DND-41 (cell line): ENCODE measurements at regions not wholly inside any gene's neighbourhood (a gene's known extent, or its start where the extent isn't known, plus 50 kb on each side); places are given as distances from the start of the nearest gene placed in this dataset.

Experiments
- ATAC-seq: fragments of 200-7000 bp; cut with Tn5 transposase; 3 replicates; pipeline ENCODE4 v1.9.1; 2021; ENCODE audit warnings: low read depth; ENCODE audit not compliant: insufficient read depth
- DNase-seq: peaks from one replicate; pipeline ENCODE4 v3.0.0-alpha.2; 2020
- H2AFZ ChIP-seq: 2 replicates; pipeline ENCODE4 v1.6.0; 2012; ENCODE audit warnings: low read depth, low read length
- H3K27ac ChIP-seq: 2 replicates; pipeline ENCODE4 v1.5.1; 2012; ENCODE audit warnings: low read length, inconsistent platforms
- H3K27me3 ChIP-seq: fragments of 200-600 bp; sonication (generic); 2 replicates; pipeline ENCODE4 v1.6.0; 2012; ENCODE audit warnings: low read length, mild to moderate bottlenecking, inconsistent platforms; ENCODE audit not compliant: insufficient read depth, poor library complexity
- H3K36me3 ChIP-seq: 2 replicates; pipeline ENCODE4 v1.5.1; 2012; ENCODE audit warnings: low read length, inconsistent platforms; ENCODE audit not compliant: insufficient read depth
- H3K4me1 ChIP-seq: 2 replicates; pipeline ENCODE4 v1.5.1; 2012; ENCODE audit warnings: mild to moderate bottlenecking, low read length; ENCODE audit not compliant: insufficient read depth
- H3K4me2 ChIP-seq: 2 replicates; pipeline ENCODE4 v1.6.0; 2012; ENCODE audit warnings: mild to moderate bottlenecking, moderate library complexity, low read length, inconsistent platforms; ENCODE audit not compliant: insufficient read depth
- H3K4me3 ChIP-seq, 2 experiments: fragments of 200-600 bp in 1 of 2; shearing (Covaris generic) in 1 of 2; 2 replicates each; pipeline ENCODE4 v1.5.1; 2012 to 2016; ENCODE audit warnings: inconsistent platforms in 2 of 2, low read length in 2 of 2, mild to moderate bottlenecking in 2 of 2, low read depth in 1 of 2, moderate library complexity in 1 of 2
- H3K79me2 ChIP-seq: 2 replicates; pipeline ENCODE4 v1.6.0; 2012; ENCODE audit warnings: low read length, inconsistent platforms; ENCODE audit not compliant: insufficient read depth
- H3K9ac ChIP-seq: 2 replicates; pipeline ENCODE4 v1.6.0; 2012; ENCODE audit warnings: low read depth, mild to moderate bottlenecking, inconsistent platforms, low read length, moderate library complexity
- H3K9me3 ChIP-seq: 2 replicates; pipeline ENCODE4 v1.5.1; 2012; ENCODE audit warnings: low read length, moderate library complexity, mild to moderate bottlenecking, inconsistent platforms; ENCODE audit not compliant: insufficient read depth, severe bottlenecking
- H4K20me1 ChIP-seq: 2 replicates; pipeline ENCODE4 v1.6.0; 2012; ENCODE audit warnings: low read length; ENCODE audit not compliant: insufficient read depth
- CTCF ChIP-seq: IDR thresholded peaks from 2 replicates; pipeline ENCODE4 v1.5.1; 2012; ENCODE audit warnings: borderline replicate concordance, low read length, moderate library complexity, mild to moderate bottlenecking; ENCODE audit not compliant: poor library complexity, severe bottlenecking; ENCODE audit errors: extremely low read depth
- EZH2 ChIP-seq: IDR thresholded peaks from 3 replicates; pipeline ENCODE4 v1.6.1; 2012; ENCODE audit warnings: borderline replicate concordance, low read depth, mild to moderate bottlenecking, moderate library complexity, low read length, inconsistent platforms; ENCODE audit not compliant: severe bottlenecking

- Histone ChIP-seq H3K79me2 (no peaks in the 10 kb centered on the region), H3K36me3 (no peaks in the 10 kb centered on the region), H3K4me1 (no peaks in the 10 kb centered on the region), H3K27ac (no peak overlapping the region), H3K9me3 (no peaks in the 10 kb centered on the region), H3K9ac (no peak overlapping the region), H2AFZ (no peak overlapping the region), H3K4me3 (no peak overlapping the region), H3K27me3 (no peaks in the 10 kb centered on the region), H3K4me2 (no peak overlapping the region), H4K20me1 (no peaks in the 10 kb centered on the region)
- DNase-seq (no peak), ATAC-seq (no peak)
- TF ChIP-seq EZH2 (no peak), CTCF (no peak)
These were observed 177.2 kb upstream of the POC5 start for GRCh38 chr5:75894482-75894881.

GRCh38 chr5:75891736-75892135, 174.5 kb upstream of the POC5 start:
- no peak overlapping the region for H2AFZ ChIP-seq
- no peaks in the 10 kb centered on the region for H3K27me3 ChIP-seq
- no peak overlapping the region for H3K27ac ChIP-seq
- H4K20me1 ChIP-seq = no peaks in the 10 kb centered on the region
- DNase-seq = no peak
- no peak overlapping the region for H3K4me2 ChIP-seq
- no peak overlapping the region for H3K4me3 ChIP-seq
- no peak for TF ChIP-seq CTCF
- no peak for TF ChIP-seq EZH2
- no peaks in the 10 kb centered on the region for H3K79me2 ChIP-seq
- H3K9ac ChIP-seq = no peak overlapping the region
- H3K4me1 ChIP-seq = no peaks in the 10 kb centered on the region
- no peak for ATAC-seq
- no peaks in the 10 kb centered on the region for H3K36me3 ChIP-seq
- no peaks in the 10 kb centered on the region for H3K9me3 ChIP-seq

- Histone ChIP-seq H3K27me3 (no peaks in the 10 kb centered on the region), H2AFZ (no peak overlapping the region), H3K4me3 (no peak overlapping the region), H3K9ac (no peak overlapping the region), H3K79me2 (no peaks in the 10 kb centered on the region), H3K36me3 (no peaks in the 10 kb centered on the region), H3K4me1 (no peaks in the 10 kb centered on the region), H3K9me3 (no peaks in the 10 kb centered on the region), H4K20me1 (no peaks in the 10 kb centered on the region), H3K4me2 (no peak overlapping the region), H3K27ac (no peak overlapping the region)
- no peak for TF ChIP-seq CTCF
- no peak for TF ChIP-seq EZH2
- DNase-seq = no peak
- no peak for ATAC-seq
These were observed 173.8 kb upstream of the POC5 start for GRCh38 chr5:75891020-75891419.

- Histone ChIP-seq H2AFZ (no peak overlapping the region), H3K4me3 (no peak overlapping the region), H4K20me1 (no peaks in the 10 kb centered on the region), H3K4me2 (no peak overlapping the region), H3K27me3 (no peaks in the 10 kb centered on the region), H3K79me2 (no peaks in the 10 kb centered on the region), H3K27ac (no peak overlapping the region), H3K36me3 (no peaks in the 10 kb centered on the region), H3K4me1 (no peaks in the 10 kb centered on the region), H3K9me3 (no peaks in the 10 kb centered on the region), H3K9ac (no peak overlapping the region)
- ATAC-seq = no peak
- no peak for TF ChIP-seq CTCF
- TF ChIP-seq EZH2 = no peak
- no peak for DNase-seq
These were observed 173.3 kb upstream of the POC5 start for GRCh38 chr5:75890546-75890945.
